Endothelial cell of umbilical vein (primary cell): ENCODE measurements at regions not wholly inside any gene's neighbourhood (a gene's known extent, or its start where the extent isn't known, plus 50 kb on each side); places are given as distances from the start of the nearest gene placed in this dataset.
A peak's percentile ranks its signal among the peaks of the same experiment; 100 is the strongest.

ENCODE experiments used
- BruUV-seq: library from RNA; stranded (reverse); fragments of 400-500 nt; replicated peaks from 2 replicates; lab custom pipeline; 2021; lab: Mats Ljungman, UMichigan
- CTCF ChIA-PET: fragments of 300-600, 350-600 bp; sonication (Branson Sonifier 250); formaldehyde crosslinking; loops from one replicate; lab custom pipeline; 2021; ENCODE audit warnings: antibody characterized with exemption, inconsistent platforms; lab: Charles Lee
- POLR2A ChIA-PET: fragments of 300-600, 350-600 bp; sonication (Branson Sonifier 250); formaldehyde crosslinking; loops from one replicate; lab custom pipeline; 2021; ENCODE audit warnings: antibody characterized with exemption, inconsistent platforms; lab: Charles Lee
- DNase-seq: peaks from one replicate; pipeline ENCODE4 v3.0.0-alpha.2; 2011; ENCODE audit warnings: low read depth, low spot score
- FAIRE-seq: peaks from 2 replicates; lab custom pipeline; 2011; peaks lifted over from hg19 to GRCh38; lab: Jason Lieb, UNC
- H2AFZ ChIP-seq: 2 replicates; pipeline ENCODE4 v1.6.0; 2012; ENCODE audit warnings: low read depth, low read length, control low read depth, inconsistent platforms
- H3K27ac ChIP-seq: 2 replicates; pipeline ENCODE4 v1.5.1; 2011; ENCODE audit warnings: low read depth, mild to moderate bottlenecking, control low read depth, low read length, moderate library complexity; ENCODE audit not compliant: insufficient read depth
- H3K27me3 ChIP-seq, 2 experiments: 2 replicates each; pipeline versions ENCODE4 v1.6.0 to v1.6.1; 2011; ENCODE audit warnings: low read length in 2 of 2, mixed read lengths in 1 of 2; ENCODE audit not compliant: control insufficient read depth in 2 of 2, insufficient read depth in 2 of 2
- H3K36me3 ChIP-seq, 2 experiments: 2 replicates in 1 of 2; 3 replicates in 1 of 2; pipeline ENCODE4 v1.5.1; 2011; ENCODE audit warnings: low read length in 2 of 2, mild to moderate bottlenecking in 1 of 2, moderate library complexity in 1 of 2; ENCODE audit not compliant: control insufficient read depth in 2 of 2, insufficient read depth in 2 of 2; ENCODE audit errors: extremely low read depth in 1 of 2
- H3K4me1 ChIP-seq: 3 replicates; pipeline ENCODE4 v1.5.1; 2011; ENCODE audit warnings: mild to moderate bottlenecking, low read length; ENCODE audit not compliant: control insufficient read depth, insufficient read depth; ENCODE audit errors: extremely low read depth
- H3K4me2 ChIP-seq: 2 replicates; pipeline ENCODE4 v1.6.1; 2011; ENCODE audit warnings: low read length, control low read depth, mixed read lengths; ENCODE audit not compliant: insufficient read depth
- H3K4me3 ChIP-seq, 3 experiments: fragments of 200-600 bp in 1 of 3; sonication (generic), shearing (Covaris generic) in 1 of 3; replicated peaks in 1 of 3; 2 replicates each; pipeline ENCODE4 v1.5.1; 2011 to 2016; ENCODE audit warnings: control low read depth in 3 of 3, low read length in 3 of 3, mild to moderate bottlenecking in 2 of 3, inconsistent platforms in 1 of 3, low read depth in 1 of 3, moderate library complexity in 1 of 3; ENCODE audit not compliant: insufficient read depth in 1 of 3
- H3K79me2 ChIP-seq: 2 replicates; pipeline ENCODE4 v1.6.0; 2012; ENCODE audit warnings: low read length, inconsistent platforms; ENCODE audit not compliant: control insufficient read depth, insufficient read depth
- H3K9ac ChIP-seq: replicated peaks from 2 replicates; pipeline ENCODE3; 2011; ENCODE audit warnings: low read length, control low read depth; ENCODE audit not compliant: insufficient read depth; ENCODE audit errors: extremely low read depth
- H3K9me1 ChIP-seq: replicated peaks from 3 replicates; pipeline ENCODE4 v1.6.0; 2011; ENCODE audit warnings: mild to moderate bottlenecking, low read length; ENCODE audit not compliant: control insufficient read depth, insufficient read depth; ENCODE audit errors: extremely low read depth
- H3K9me3 ChIP-seq: replicated peaks from 2 replicates; pipeline ENCODE4 v1.5.1; 2012; ENCODE audit warnings: low read length, inconsistent platforms; ENCODE audit not compliant: control insufficient read depth, insufficient read depth
- H4K20me1 ChIP-seq: replicated peaks from 2 replicates; pipeline ENCODE3; 2011; ENCODE audit warnings: mild to moderate bottlenecking, low read length; ENCODE audit not compliant: control insufficient read depth, insufficient read depth; ENCODE audit errors: extremely low read depth
- EZH2 ChIP-seq: IDR thresholded peaks from 2 replicates; pipeline ENCODE4 v1.6.1; 2012; ENCODE audit warnings: borderline replicate concordance, low read depth, mild to moderate bottlenecking, moderate library complexity, low read length, inconsistent platforms; ENCODE audit not compliant: severe bottlenecking
- FOS ChIP-seq: IDR thresholded peaks from 2 replicates; pipeline ENCODE4 v1.6.1; 2011; ENCODE audit warnings: mild to moderate bottlenecking, low read length, moderate library complexity, borderline replicate concordance; ENCODE audit not compliant: insufficient read depth
- GATA2 ChIP-seq: IDR thresholded peaks from 2 replicates; pipeline ENCODE4 v1.7.0; 2011; ENCODE audit warnings: low read depth, mild to moderate bottlenecking, moderate library complexity, mixed read lengths, low read length; ENCODE audit not compliant: insufficient read length, insufficient read depth
- JUN ChIP-seq: IDR thresholded peaks from 2 replicates; pipeline ENCODE4 v1.6.1; 2011; ENCODE audit warnings: borderline replicate concordance, low read depth; ENCODE audit not compliant: insufficient read length, insufficient read depth
- MYC ChIP-seq: IDR thresholded peaks from one replicate; pipeline ENCODE4 v1.6.1; 2011; ENCODE audit warnings: mild to moderate bottlenecking, low read depth, low read length
- POLR2A ChIP-seq: IDR thresholded peaks from 2 replicates; pipeline ENCODE4 v1.6.1; 2012; ENCODE audit warnings: low read depth, mild to moderate bottlenecking, control low read depth, low read length
- POLR2AphosphoS5 ChIP-seq: IDR thresholded peaks from 2 replicates; pipeline ENCODE4 v1.6.1; 2012; ENCODE audit warnings: low read depth, mild to moderate bottlenecking, control low read depth, low read length, moderate library complexity; ENCODE audit not compliant: insufficient read depth
- dilution Hi-C: fragments of 300-500 bp; cut with MboI; formaldehyde crosslinking; loops from one replicate; pipeline ENCODE4 v1.15.0; 2019; ENCODE audit warnings: low sequenced_read_pairs; ENCODE audit not compliant: extremely low pct_ligation_motif_present
- intact Hi-C: fragments of 100-400 bp; cut with micrococcal nuclease; formaldehyde crosslinking; loops from one replicate; pipeline ENCODE4 v1.10.0; 2022
- TF ChIP-seq, protein P1 (sequence below), 2 donors: IDR thresholded peaks; 1 replicate in 1 of 2; 2 replicates in 1 of 2; pipeline ENCODE4 v1.5.1; 2011; ENCODE audit warnings: low read length in 2 of 2, mild to moderate bottlenecking in 2 of 2, moderate library complexity in 2 of 2, control low read depth in 1 of 2, inconsistent platforms in 1 of 2, low read depth in 1 of 2; ENCODE audit not compliant: insufficient read depth in 1 of 2; ENCODE audit errors: extremely low read depth in 1 of 2
- TF ChIP-seq, protein P2 (sequence below): IDR thresholded peaks from 2 replicates; pipeline ENCODE4 v1.6.1; 2011; ENCODE audit not compliant: insufficient read depth, insufficient read length

DNA sequence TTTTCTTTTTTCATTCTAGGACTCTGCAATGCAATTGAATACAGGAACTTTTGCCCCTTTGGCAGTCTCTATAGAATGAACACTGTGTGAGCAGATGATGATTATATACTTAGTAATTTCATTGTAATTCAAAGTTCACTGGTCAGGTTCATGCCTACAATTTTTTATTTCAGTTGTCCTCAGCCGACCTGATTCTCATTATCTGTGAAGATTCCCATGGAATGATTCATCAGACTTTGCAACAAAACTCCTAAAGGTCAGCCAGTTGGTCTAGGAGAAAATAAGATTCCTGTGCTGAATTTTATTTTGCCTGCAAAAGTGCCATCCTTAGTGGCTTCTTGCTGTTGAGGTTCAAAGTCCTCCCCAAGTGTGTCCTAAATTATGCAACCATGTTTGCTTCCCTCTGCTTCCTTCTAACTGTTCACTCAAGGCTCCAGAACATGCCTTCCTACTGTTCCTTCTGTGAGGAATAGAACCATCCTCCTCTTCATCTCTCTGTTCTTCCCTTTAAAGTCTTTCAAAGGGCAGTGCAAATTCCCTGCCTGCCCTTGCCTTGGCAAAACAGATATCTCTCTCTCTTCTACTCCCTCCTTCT is 194.2 kb upstream of the CNR1 start:
- H3K4me2 ChIP-seq: no peak overlapping the region

DNA sequence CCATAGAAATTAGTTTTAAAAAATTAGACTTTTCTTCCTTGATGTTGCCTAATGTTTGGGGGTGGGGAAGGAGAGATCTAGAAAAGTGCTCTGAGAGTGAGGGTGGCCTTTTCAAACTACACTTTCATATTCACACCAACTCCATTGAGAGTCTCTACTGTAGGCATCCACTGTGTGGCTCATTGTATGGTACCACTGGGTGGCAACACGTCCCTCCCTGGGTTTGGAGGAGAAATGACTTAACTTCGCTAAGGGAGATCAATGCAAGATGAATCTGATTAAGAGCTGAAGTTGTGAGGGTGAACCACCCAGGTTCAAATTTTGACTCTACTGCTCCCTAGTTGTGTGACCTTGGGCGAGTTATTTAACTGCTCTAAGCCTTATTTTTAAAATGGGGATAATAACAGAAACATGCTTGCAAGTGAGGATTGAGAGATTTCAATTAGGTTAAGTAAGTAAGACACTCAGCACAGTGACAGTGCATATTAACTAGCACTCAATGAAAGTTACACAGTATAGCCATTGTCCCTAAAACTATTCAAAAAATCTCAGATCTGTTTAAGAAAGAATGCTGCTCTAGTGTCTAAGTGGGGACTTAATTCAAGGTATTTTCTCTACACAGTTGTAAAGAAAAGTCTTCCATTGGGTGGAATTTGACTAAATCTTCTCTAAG is 193.5 kb upstream of the CNR1 start:
- BruUV-seq: no TSS peak
- Histone ChIP-seq H3K9me3 (no peaks in the 10 kb centered on the region), H4K20me1 (no peaks in the 10 kb centered on the region), H3K27ac (no peak overlapping the region), H3K4me2 (no peak overlapping the region), H3K9me1 (no peaks in the 10 kb centered on the region), H3K27me3 (no peaks in the 10 kb centered on the region), H3K4me3 (no peak overlapping the region), H3K36me3 (no peaks in the 10 kb centered on the region), H3K9ac (no peak overlapping the region), H2AFZ (no peak overlapping the region), H3K79me2 (no peaks in the 10 kb centered on the region), H3K4me1 (no peaks in the 10 kb centered on the region)
- dilution Hi-C loops (no loop called here), intact Hi-C loops (no loop called here)
- ChIA-PET POLR2A (no interaction called here), CTCF (no interaction called here)
- DNase-seq (no peak), FAIRE-seq (no peak)
- no peak for TF ChIP-seq JUN
- no peak for TF ChIP-seq MYC
- TF ChIP-seq, protein P1, sequence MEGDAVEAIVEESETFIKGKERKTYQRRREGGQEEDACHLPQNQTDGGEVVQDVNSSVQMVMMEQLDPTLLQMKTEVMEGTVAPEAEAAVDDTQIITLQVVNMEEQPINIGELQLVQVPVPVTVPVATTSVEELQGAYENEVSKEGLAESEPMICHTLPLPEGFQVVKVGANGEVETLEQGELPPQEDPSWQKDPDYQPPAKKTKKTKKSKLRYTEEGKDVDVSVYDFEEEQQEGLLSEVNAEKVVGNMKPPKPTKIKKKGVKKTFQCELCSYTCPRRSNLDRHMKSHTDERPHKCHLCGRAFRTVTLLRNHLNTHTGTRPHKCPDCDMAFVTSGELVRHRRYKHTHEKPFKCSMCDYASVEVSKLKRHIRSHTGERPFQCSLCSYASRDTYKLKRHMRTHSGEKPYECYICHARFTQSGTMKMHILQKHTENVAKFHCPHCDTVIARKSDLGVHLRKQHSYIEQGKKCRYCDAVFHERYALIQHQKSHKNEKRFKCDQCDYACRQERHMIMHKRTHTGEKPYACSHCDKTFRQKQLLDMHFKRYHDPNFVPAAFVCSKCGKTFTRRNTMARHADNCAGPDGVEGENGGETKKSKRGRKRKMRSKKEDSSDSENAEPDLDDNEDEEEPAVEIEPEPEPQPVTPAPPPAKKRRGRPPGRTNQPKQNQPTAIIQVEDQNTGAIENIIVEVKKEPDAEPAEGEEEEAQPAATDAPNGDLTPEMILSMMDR (IDR thresholded peaks at IDR 0.05; ENCODE audit: extremely low read depth in 1 of 2, insufficient read depth in 1 of 2, low read depth in 1 of 2, low read length in 2 of 2): no peak
- no peak for TF ChIP-seq GATA2
- TF ChIP-seq FOS: no peak
- TF ChIP-seq POLR2AphosphoS5: no peak
- TF ChIP-seq POLR2A: no peak
- no peak for TF ChIP-seq EZH2
- TF ChIP-seq, protein P2, sequence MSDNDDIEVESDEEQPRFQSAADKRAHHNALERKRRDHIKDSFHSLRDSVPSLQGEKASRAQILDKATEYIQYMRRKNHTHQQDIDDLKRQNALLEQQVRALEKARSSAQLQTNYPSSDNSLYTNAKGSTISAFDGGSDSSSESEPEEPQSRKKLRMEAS: no peak

More for the DNA sequence above, 194.2 kb upstream of the CNR1 start:
- H3K27me3 ChIP-seq: no peaks in the 10 kb centered on the region
- H3K27ac ChIP-seq: no peak overlapping the region
- DNase-seq: no peak
- no peaks in the 10 kb centered on the region for H3K9me3 ChIP-seq
- H3K4me3 ChIP-seq: no peak overlapping the region
- H3K36me3 ChIP-seq: no peaks in the 10 kb centered on the region
- no peaks in the 10 kb centered on the region for H3K4me1 ChIP-seq
- H3K9me1 ChIP-seq: no peaks in the 10 kb centered on the region
- no peak overlapping the region for H3K9ac ChIP-seq
- POLR2A ChIA-PET: no interaction called here
- H3K79me2 ChIP-seq: no peaks in the 10 kb centered on the region
- CTCF ChIA-PET: no interaction called here
- intact Hi-C loops: no loop called here
- no peak for FAIRE-seq
- dilution Hi-C loops: no loop called here
- TF ChIP-seq, protein P1 (IDR thresholded peaks at IDR 0.05; ENCODE audit: extremely low read depth in 1 of 2, insufficient read depth in 1 of 2, low read depth in 1 of 2, low read length in 2 of 2): no peak
- TF ChIP-seq FOS: peak; percentile 39
- H4K20me1 ChIP-seq: no peaks in the 10 kb centered on the region
- BruUV-seq: no TSS peak
- H2AFZ ChIP-seq: no peak overlapping the region
